GM12878 (cell line): ENCODE measurements at regions not wholly inside any gene's neighbourhood (a gene's known extent, or its start where the extent isn't known, plus 50 kb on each side); places are given as distances from the start of the nearest gene placed in this dataset.

Experiments
- ATAC-seq: fragments of 200-7000 bp; cut with Tn5 transposase; 3 replicates; pipeline ENCODE4 v1.9.1; 2020; ENCODE audit warnings: mild to moderate bottlenecking, moderate library complexity
- BruUV-seq: library from RNA; stranded (reverse); fragments of 400-500 nt; replicated peaks from 2 replicates; lab custom pipeline; 2021; lab: Mats Ljungman, UMichigan
- CTCF ChIA-PET: fragments of 300-600 bp; sonication (Branson Sonifier 250); formaldehyde crosslinking; extraction: SDS; loops from one replicate; lab custom pipeline; 2021; ENCODE audit warnings: inconsistent platforms; lab: Yijun Ruan, JAX
- POLR2A ChIA-PET: fragments of 350-600 bp; formaldehyde crosslinking; extraction: SDS; loops from one replicate; lab custom pipeline; 2021; ENCODE audit warnings: inconsistent platforms; lab: Charles Lee
- RAD21 ChIA-PET: fragments of 300-600 bp; sonication (Branson Sonifier 250); formaldehyde crosslinking; loops from one replicate; lab custom pipeline; 2023; ENCODE audit warnings: antibody characterized with exemption; ENCODE audit not compliant: unreplicated experiment; lab: Charles Lee
- SMC1A ChIA-PET: fragments of 300-600 bp; sonication (Branson Sonifier 250); formaldehyde crosslinking; loops from one replicate; lab custom pipeline; 2023; ENCODE audit not compliant: unreplicated experiment, uncharacterized antibody; lab: Charles Lee
- DNase-seq: peaks from one replicate; pipeline ENCODE4 v3.0.0-alpha.2; 2011; ENCODE audit warnings: low read depth, low spot score
- FAIRE-seq: peaks from 3 replicates; lab custom pipeline; 2011; peaks lifted over from hg19 to GRCh38; lab: Jason Lieb, UNC
- H2AFZ ChIP-seq: 2 replicates; pipeline ENCODE4 v1.6.0; 2011; ENCODE audit warnings: low read depth, low read length, control low read depth; ENCODE audit not compliant: control insufficient read depth
- H3K27ac ChIP-seq: 2 replicates; pipeline ENCODE4 v1.5.1; 2011; ENCODE audit warnings: control low read depth; ENCODE audit not compliant: control insufficient read depth, insufficient read depth
- H3K27me3 ChIP-seq, 2 experiments: replicated peaks in 1 of 2; 2 replicates each; pipeline versions ENCODE4 v1.6.0 to v1.6.1; 2011; ENCODE audit warnings: low read length in 1 of 2; ENCODE audit not compliant: control insufficient read depth in 2 of 2, insufficient read depth in 2 of 2
- H3K36me3 ChIP-seq, 2 experiments: 2 replicates each; pipeline ENCODE4 v1.5.1; 2011; ENCODE audit warnings: low read length in 1 of 2; ENCODE audit not compliant: control insufficient read depth in 2 of 2, insufficient read depth in 2 of 2
- H3K4me1 ChIP-seq: 2 replicates; pipeline ENCODE4 v1.6.1; 2011; ENCODE audit warnings: mild to moderate bottlenecking, low read length, moderate library complexity, mixed read lengths; ENCODE audit not compliant: control insufficient read depth, insufficient read depth
- H3K4me2 ChIP-seq: 2 replicates; pipeline ENCODE4 v1.6.0; 2011; ENCODE audit warnings: control low read depth; ENCODE audit not compliant: control insufficient read depth, insufficient read depth
- H3K4me3 ChIP-seq: fragments of 200-600 bp; sonication (generic); 2 replicates; pipeline ENCODE4 v1.5.1; 2016
- H3K79me2 ChIP-seq: 2 replicates; pipeline ENCODE4 v1.6.0; 2011; ENCODE audit warnings: low read length; ENCODE audit not compliant: control insufficient read depth, insufficient read depth
- H3K9ac ChIP-seq: 2 replicates; pipeline ENCODE4 v1.8.0; 2011; ENCODE audit warnings: low read length, control low read depth, mixed read lengths; ENCODE audit not compliant: control insufficient read depth, insufficient read depth
- H3K9me3 ChIP-seq: replicated peaks from 3 replicates; pipeline ENCODE4 v1.5.1; 2011; ENCODE audit warnings: mild to moderate bottlenecking, low read length; ENCODE audit not compliant: control insufficient read depth, insufficient read depth
- H4K20me1 ChIP-seq: 2 replicates; pipeline ENCODE4 v1.6.0; 2011; ENCODE audit not compliant: control insufficient read depth, insufficient read depth
- CBX3 ChIP-seq: fragments of 200-600 bp; sonication (generic); IDR thresholded peaks from 2 replicates; pipeline ENCODE4 v1.6.1; 2016; ENCODE audit warnings: low read depth, borderline replicate concordance
- CHD1 ChIP-seq: IDR thresholded peaks from 2 replicates; pipeline ENCODE4 v1.6.1; 2012; ENCODE audit warnings: low read depth, low read length, improper control_type of control experiment
- LARP7 ChIP-seq: fragments of 450-650 bp; IDR thresholded peaks from 2 replicates; pipeline ENCODE4 v1.6.1; 2017; ENCODE audit warnings: mild to moderate bottlenecking
- MEF2A ChIP-seq: IDR thresholded peaks from 2 replicates; pipeline ENCODE4 v1.6.1; 2011; ENCODE audit warnings: low read depth, mild to moderate bottlenecking, low read length, moderate library complexity; ENCODE audit not compliant: insufficient read depth
- MTA3 ChIP-seq: IDR thresholded peaks from 2 replicates; pipeline ENCODE4 v1.6.1; 2012; ENCODE audit warnings: low read length, inconsistent platforms, borderline replicate concordance
- MXI1 ChIP-seq: fragments of 150-350 bp; IDR thresholded peaks from 2 replicates; pipeline ENCODE4 v1.6.1; 2011; ENCODE audit warnings: low read depth, mild to moderate bottlenecking, inconsistent platforms, low read length, improper control_type of control experiment
- PML ChIP-seq: IDR thresholded peaks from 2 replicates; pipeline ENCODE4 v1.6.1; 2012; ENCODE audit warnings: low read length, inconsistent platforms
- SIN3A ChIP-seq: IDR thresholded peaks from 2 replicates; pipeline ENCODE4 v1.6.1; 2012; ENCODE audit warnings: low read depth, low read length, improper control_type of control experiment
- TCF12 ChIP-seq: IDR thresholded peaks from 2 replicates; pipeline ENCODE4 v1.6.1; 2011; ENCODE audit warnings: low read depth, mild to moderate bottlenecking, low read length
- WRNIP1 ChIP-seq: IDR thresholded peaks from 2 replicates; pipeline ENCODE4 v1.6.1; 2011; ENCODE audit warnings: low read depth, low read length, improper control_type of control experiment, borderline replicate concordance
- ZNF622 ChIP-seq: fragments of 450-650 bp; IDR thresholded peaks from 2 replicates; pipeline ENCODE4 v1.6.1; 2017; ENCODE audit warnings: mild to moderate bottlenecking, inconsistent platforms
- WGBS: methylation state at CpG from one replicate; pipeline ENCODE4 v1.1.6; 2016; ENCODE audit warnings: low lambda C conversion rate; ENCODE audit not compliant: insufficient replicate concordance, insufficient coverage; ENCODE audit errors: missing lambda C conversion rate; 5-methylcytosine and 5-hydroxymethylcytosine counted together
- in situ Hi-C: fragments of 300-500 bp; cut with MboI; formaldehyde crosslinking; loops from 9 replicates; pipeline ENCODE4 v1.14.3; 2018; ENCODE audit warnings: mixed read lengths
- intact Hi-C: fragments of 100-400 bp; cut with micrococcal nuclease; formaldehyde crosslinking; loops from one replicate; pipeline ENCODE4 v1.14.2; 2022; ENCODE audit not compliant: unreplicated experiment

DNA sequence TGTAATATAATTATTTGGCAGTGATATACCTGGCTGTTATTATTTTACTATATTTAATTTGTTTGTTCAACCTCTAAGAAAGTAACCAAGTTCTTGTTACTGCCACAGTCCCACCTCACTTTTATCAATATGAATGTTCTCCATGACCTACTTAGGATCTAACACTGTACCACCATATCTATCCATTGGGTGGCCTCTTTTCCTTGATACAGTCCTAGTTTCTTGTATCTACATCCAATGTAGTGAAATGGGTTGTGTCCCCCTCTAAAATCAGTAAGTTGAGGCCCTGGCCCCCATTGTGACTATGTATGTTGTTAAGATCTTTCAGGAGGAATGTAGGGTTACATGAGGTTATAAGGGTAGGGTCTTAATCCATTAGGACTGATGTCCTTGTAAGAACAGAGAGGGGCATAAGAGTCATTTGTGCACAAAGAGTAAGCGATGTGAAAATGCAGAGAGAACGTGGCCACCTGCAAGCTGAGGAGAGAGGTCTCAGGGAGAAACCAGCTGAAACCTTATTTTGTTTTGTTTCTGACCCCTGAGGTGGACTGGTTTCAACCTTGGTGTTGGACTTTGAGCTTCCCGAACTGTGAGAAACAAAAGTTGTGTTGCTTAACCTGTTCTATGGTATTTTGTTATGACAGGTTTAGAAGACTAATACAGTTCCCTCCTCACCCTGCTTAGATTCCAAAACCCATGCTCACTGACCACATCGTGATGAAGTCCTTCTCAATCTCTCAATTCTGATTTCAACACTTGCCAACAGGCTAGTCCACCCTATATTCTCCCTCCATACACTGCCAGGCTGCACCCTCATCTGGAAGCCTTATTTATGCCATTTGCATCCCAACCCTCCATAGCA is 387.3 kb upstream of the EPHA7 start:
- no TSS peak for BruUV-seq
- FAIRE-seq = no peak
- H3K4me3 ChIP-seq = no peak overlapping the region
- H3K9me3 ChIP-seq = no peaks in the 10 kb centered on the region
- H3K79me2 ChIP-seq = no peaks in the 10 kb centered on the region
- CTCF ChIA-PET = no interaction called here
- TF ChIP-seq CBX3 (no peak), CHD1 (no peak), WRNIP1 (no peak), MTA3 (no peak), PML (no peak), MXI1 (no peak), SIN3A (no peak), LARP7 (no peak), MEF2A (no peak), TCF12 (no peak), ZNF622 (no peak)
- TF ChIP-seq, all 136 proteins: peak for 0
- Histone ChIP-seq H2AFZ (no peak overlapping the region), H3K9ac (no peak overlapping the region), H3K27me3 (no peaks in the 10 kb centered on the region), H3K4me2 (no peak overlapping the region), H3K27ac (no peak overlapping the region), H3K36me3 (no peaks in the 10 kb centered on the region), H3K4me1 (no peaks in the 10 kb centered on the region), H4K20me1 (no peaks in the 10 kb centered on the region)
- WGBS = 10% methylated on average over 4 of the region's 4 CpGs
- ChIA-PET POLR2A (no interaction called here), RAD21 (no interaction called here), SMC1A (no interaction called here)
- no peak for DNase-seq
- in situ Hi-C loops = no loop called here
- no peak for ATAC-seq
- intact Hi-C loops = no loop called here
